Fibroblast of lung (primary cell): ENCODE measurements at regions not wholly inside any gene's neighbourhood (a gene's known extent, or its start where the extent isn't known, plus 50 kb on each side); places are given as distances from the start of the nearest gene placed in this dataset.

Experiments used
- EZH2 ChIP-seq: IDR thresholded peaks from 2 replicates; pipeline ENCODE4 v1.5.1; 2012; ENCODE audit warnings: low read length, control low read depth, mild to moderate bottlenecking; ENCODE audit errors: missing control alignments
- TF ChIP-seq, protein P1 (sequence below), 2 donors: IDR thresholded peaks in 1 of 2; conservative IDR thresholded peaks in 1 of 2; 1 replicate in 1 of 2; 2 replicates in 1 of 2; pipeline ENCODE4 v1.5.1; 2011 to 2012; ENCODE audit warnings: low read length in 2 of 2, control low read depth in 1 of 2, inconsistent platforms in 1 of 2, low read depth in 1 of 2, mild to moderate bottlenecking in 1 of 2

DNA sequence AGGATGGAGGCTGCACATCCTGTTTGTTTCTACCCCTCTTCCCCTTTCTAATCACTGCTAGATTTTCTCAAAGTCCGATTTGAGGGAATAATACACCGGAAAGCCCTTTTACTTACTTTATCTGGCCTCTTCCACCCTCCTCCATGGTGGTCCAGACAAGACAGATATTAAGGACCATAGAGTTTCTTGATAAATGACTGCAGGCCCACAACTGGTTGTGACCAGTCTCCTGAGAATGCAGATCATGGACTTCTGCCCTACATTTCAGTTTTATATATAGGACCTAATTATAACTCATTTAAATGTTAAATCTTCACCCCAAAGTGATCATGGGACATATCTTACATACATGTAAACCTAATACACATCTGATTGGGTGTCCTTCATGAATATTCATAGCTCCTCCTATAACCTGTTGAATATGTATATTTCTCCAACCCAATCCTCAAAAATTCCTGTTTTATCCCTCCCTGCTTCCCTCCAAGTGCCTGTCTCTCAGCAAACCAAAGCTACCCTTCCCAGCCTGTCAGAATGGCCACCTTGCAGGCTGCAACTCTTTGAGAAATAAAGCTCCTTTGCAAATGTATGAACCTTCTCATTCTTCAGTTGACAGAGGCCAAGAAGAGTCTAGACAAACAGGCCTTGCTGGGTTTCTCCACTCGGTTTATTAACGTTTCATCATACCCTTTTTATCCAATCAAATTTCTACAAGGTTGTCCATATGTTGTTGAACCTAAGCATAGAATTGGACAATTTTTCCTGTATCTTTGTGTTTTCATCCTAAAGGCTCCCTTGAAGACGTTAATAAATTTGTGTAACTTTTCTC, 133.1 kb downstream of the HFE start:
- TF ChIP-seq, protein P1, sequence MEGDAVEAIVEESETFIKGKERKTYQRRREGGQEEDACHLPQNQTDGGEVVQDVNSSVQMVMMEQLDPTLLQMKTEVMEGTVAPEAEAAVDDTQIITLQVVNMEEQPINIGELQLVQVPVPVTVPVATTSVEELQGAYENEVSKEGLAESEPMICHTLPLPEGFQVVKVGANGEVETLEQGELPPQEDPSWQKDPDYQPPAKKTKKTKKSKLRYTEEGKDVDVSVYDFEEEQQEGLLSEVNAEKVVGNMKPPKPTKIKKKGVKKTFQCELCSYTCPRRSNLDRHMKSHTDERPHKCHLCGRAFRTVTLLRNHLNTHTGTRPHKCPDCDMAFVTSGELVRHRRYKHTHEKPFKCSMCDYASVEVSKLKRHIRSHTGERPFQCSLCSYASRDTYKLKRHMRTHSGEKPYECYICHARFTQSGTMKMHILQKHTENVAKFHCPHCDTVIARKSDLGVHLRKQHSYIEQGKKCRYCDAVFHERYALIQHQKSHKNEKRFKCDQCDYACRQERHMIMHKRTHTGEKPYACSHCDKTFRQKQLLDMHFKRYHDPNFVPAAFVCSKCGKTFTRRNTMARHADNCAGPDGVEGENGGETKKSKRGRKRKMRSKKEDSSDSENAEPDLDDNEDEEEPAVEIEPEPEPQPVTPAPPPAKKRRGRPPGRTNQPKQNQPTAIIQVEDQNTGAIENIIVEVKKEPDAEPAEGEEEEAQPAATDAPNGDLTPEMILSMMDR (conservative IDR thresholded peaks at IDR 0.05 in 1 of 2, IDR thresholded peaks at IDR 0.05 in 1 of 2; ENCODE audit: low read depth in 1 of 2, low read length in 2 of 2) = no peak
- TF ChIP-seq EZH2 = no peak
